Panc1 (cell line): ENCODE measurements at regions not wholly inside any gene's neighbourhood (a gene's known extent, or its start where the extent isn't known, plus 50 kb on each side); places are given as distances from the start of the nearest gene placed in this dataset.

Experiments
- ATAC-seq: fragments of 200-7000 bp; cut with Tn5 transposase; 2 replicates; pipeline ENCODE4 v1.9.1; 2020; ENCODE audit warnings: mild to moderate bottlenecking, moderate library complexity
- BruUV-seq: library from RNA; stranded (reverse); fragments of 400-500 nt; replicated peaks from 2 replicates; lab custom pipeline; 2021; lab: Mats Ljungman, UMichigan
- CTCF ChIA-PET: fragments of 300-600 bp; sonication (Branson Sonifier 250); formaldehyde crosslinking; loops from one replicate; lab custom pipeline; 2022; ENCODE audit warnings: antibody characterized with exemption; lab: Charles Lee
- POLR2A ChIA-PET: fragments of 300-600 bp; sonication (Branson Sonifier 250); formaldehyde crosslinking; loops from one replicate; lab custom pipeline; 2022; ENCODE audit warnings: antibody characterized with exemption; lab: Charles Lee
- DNase-seq: peaks from one replicate; pipeline ENCODE4 v3.0.0-alpha.2; 2010; ENCODE audit warnings: low read depth, low spot score
- H3K27ac ChIP-seq: 2 replicates; pipeline ENCODE4 v1.5.1; 2011; ENCODE audit warnings: mild to moderate bottlenecking, low read length, inconsistent platforms
- H3K27me3 ChIP-seq: fragments of 200-500 bp; sonication (Bioruptor generic); 2 replicates; pipeline ENCODE4 v1.6.0; 2014; ENCODE audit warnings: low read length, inconsistent platforms; ENCODE audit not compliant: control insufficient read depth, insufficient read depth
- H3K36me3 ChIP-seq: fragments of 200-500 bp; sonication (Bioruptor generic); 2 replicates; pipeline ENCODE4 v1.5.1; 2014; ENCODE audit warnings: inconsistent platforms, mild to moderate bottlenecking, low read length, moderate library complexity; ENCODE audit not compliant: control insufficient read depth, insufficient read depth
- H3K4me1 ChIP-seq: 2 replicates; pipeline ENCODE4 v1.5.1; 2011; ENCODE audit warnings: inconsistent platforms, mild to moderate bottlenecking, low read length, moderate library complexity; ENCODE audit not compliant: control insufficient read depth, insufficient read depth
- H3K4me3 ChIP-seq, 2 experiments: 2 replicates each; pipeline ENCODE4 v1.5.1; 2011 to 2012; ENCODE audit warnings: low read depth in 2 of 2, low read length in 2 of 2, mild to moderate bottlenecking in 2 of 2, inconsistent platforms in 1 of 2, moderate library complexity in 1 of 2
- H3K9me3 ChIP-seq: fragments of 200-500 bp; sonication (Bioruptor generic); 2 replicates; pipeline ENCODE4 v1.5.1; 2014; ENCODE audit warnings: low read depth, mild to moderate bottlenecking, inconsistent platforms, low read length, moderate library complexity; ENCODE audit not compliant: control insufficient read depth, insufficient read depth
- CTCF ChIP-seq: fragments of 450-650 bp; IDR thresholded peaks from 2 replicates; pipeline ENCODE4 v1.5.1; 2017; ENCODE audit warnings: mild to moderate bottlenecking
- POLR2AphosphoS5 ChIP-seq: IDR thresholded peaks from 2 replicates; pipeline ENCODE4 v1.6.1; 2012; ENCODE audit warnings: mild to moderate bottlenecking, low read depth, low read length, moderate library complexity
- SIN3A ChIP-seq: IDR thresholded peaks from 2 replicates; pipeline ENCODE4 v1.6.1; 2012; ENCODE audit warnings: low read depth, mild to moderate bottlenecking, low read length, moderate library complexity, borderline replicate concordance; ENCODE audit not compliant: insufficient read depth
- TCF7L2 ChIP-seq: IDR thresholded peaks from 2 replicates; pipeline ENCODE4 v1.6.1; 2011; ENCODE audit warnings: mild to moderate bottlenecking, low read depth, low read length, inconsistent platforms
- in situ Hi-C: cut with HindIII; loops from 2 replicates; pipeline ENCODE4 v1.10.0; 2016; ENCODE audit warnings: low sequenced_read_pairs, low pct_unique_long_range_greater_than_20kb
- intact Hi-C: fragments of 100-400 bp; cut with micrococcal nuclease; formaldehyde crosslinking; loops from one replicate; pipeline ENCODE4 v1.10.0; 2022; ENCODE audit not compliant: unreplicated experiment
- TF ChIP-seq, protein P1 (sequence below), 2 experiments: IDR thresholded peaks; 2 replicates each; pipeline ENCODE4 v1.6.1; 2011 to 2012; ENCODE audit warnings: low read depth in 2 of 2, control low read depth in 1 of 2, low read length in 1 of 2, mild to moderate bottlenecking in 1 of 2, moderate library complexity in 1 of 2; ENCODE audit not compliant: insufficient read depth in 1 of 2

- TF ChIP-seq TCF7L2 (no peak), POLR2AphosphoS5 (no peak), SIN3A (no peak), CTCF (no peak)
- TF ChIP-seq, protein P1, sequence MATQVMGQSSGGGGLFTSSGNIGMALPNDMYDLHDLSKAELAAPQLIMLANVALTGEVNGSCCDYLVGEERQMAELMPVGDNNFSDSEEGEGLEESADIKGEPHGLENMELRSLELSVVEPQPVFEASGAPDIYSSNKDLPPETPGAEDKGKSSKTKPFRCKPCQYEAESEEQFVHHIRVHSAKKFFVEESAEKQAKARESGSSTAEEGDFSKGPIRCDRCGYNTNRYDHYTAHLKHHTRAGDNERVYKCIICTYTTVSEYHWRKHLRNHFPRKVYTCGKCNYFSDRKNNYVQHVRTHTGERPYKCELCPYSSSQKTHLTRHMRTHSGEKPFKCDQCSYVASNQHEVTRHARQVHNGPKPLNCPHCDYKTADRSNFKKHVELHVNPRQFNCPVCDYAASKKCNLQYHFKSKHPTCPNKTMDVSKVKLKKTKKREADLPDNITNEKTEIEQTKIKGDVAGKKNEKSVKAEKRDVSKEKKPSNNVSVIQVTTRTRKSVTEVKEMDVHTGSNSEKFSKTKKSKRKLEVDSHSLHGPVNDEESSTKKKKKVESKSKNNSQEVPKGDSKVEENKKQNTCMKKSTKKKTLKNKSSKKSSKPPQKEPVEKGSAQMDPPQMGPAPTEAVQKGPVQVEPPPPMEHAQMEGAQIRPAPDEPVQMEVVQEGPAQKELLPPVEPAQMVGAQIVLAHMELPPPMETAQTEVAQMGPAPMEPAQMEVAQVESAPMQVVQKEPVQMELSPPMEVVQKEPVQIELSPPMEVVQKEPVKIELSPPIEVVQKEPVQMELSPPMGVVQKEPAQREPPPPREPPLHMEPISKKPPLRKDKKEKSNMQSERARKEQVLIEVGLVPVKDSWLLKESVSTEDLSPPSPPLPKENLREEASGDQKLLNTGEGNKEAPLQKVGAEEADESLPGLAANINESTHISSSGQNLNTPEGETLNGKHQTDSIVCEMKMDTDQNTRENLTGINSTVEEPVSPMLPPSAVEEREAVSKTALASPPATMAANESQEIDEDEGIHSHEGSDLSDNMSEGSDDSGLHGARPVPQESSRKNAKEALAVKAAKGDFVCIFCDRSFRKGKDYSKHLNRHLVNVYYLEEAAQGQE (IDR thresholded peaks at IDR 0.05; ENCODE audit: insufficient read depth in 1 of 2, low read depth in 2 of 2, low read length in 1 of 2), result no peak
- intact Hi-C loops, result no loop called here
- ATAC-seq (no peak), DNase-seq (no peak)
- in situ Hi-C loops, result no loop called here
- no TSS peak for BruUV-seq
- Histone ChIP-seq H3K36me3 (no peaks in the 10 kb centered on the region), H3K9me3 (no peaks in the 10 kb centered on the region), H3K27me3 (no peaks in the 10 kb centered on the region), H3K4me1 (no peaks in the 10 kb centered on the region), H3K27ac (no peak overlapping the region), H3K4me3 (no peak overlapping the region)
- ChIA-PET POLR2A (no interaction called here), CTCF (no interaction called here)
Observed at GRCh38 chr5:105274079-105274478, 1711.5 kb upstream of the NUDT12 start.

DNA sequence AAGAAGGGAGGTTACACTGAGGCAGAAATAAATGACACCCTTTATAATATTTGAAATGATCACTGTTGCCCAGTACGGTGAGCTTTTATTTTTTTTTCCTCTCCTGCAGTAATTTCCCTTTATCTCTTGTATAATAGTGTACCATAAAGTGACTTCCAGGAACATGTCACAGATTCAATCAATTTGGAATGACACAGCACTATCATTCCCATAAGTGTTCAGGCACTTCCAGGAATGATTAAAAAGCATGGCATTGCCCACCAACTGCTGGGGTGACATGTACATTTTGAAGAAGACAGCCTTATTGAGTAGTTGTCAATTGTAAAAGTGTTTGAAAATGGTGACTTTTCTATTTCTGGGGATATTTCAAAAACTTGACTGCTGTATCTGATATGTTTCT lies 1700.9 kb upstream of the NUDT12 start:
- ChIA-PET POLR2A (no interaction called here), CTCF (no interaction called here)
- DNase-seq (no peak), ATAC-seq (no peak)
- TF ChIP-seq, protein P1 (IDR thresholded peaks at IDR 0.05; ENCODE audit: insufficient read depth in 1 of 2, low read depth in 2 of 2, low read length in 1 of 2), result no peak
- TF ChIP-seq TCF7L2, result no peak
- TF ChIP-seq SIN3A, result no peak
- TF ChIP-seq CTCF, result no peak
- TF ChIP-seq POLR2AphosphoS5, result no peak
- H3K27me3 ChIP-seq, result no peaks in the 10 kb centered on the region
- BruUV-seq, result no TSS peak
- in situ Hi-C loops (no loop called here), intact Hi-C loops (no loop called here)
- no peak overlapping the region for H3K4me3 ChIP-seq
- no peaks in the 10 kb centered on the region for H3K36me3 ChIP-seq
- H3K4me1 ChIP-seq, result no peaks in the 10 kb centered on the region
- no peaks in the 10 kb centered on the region for H3K9me3 ChIP-seq
- no peak overlapping the region for H3K27ac ChIP-seq
